H9 (cell line): ENCODE measurements at regions not wholly inside any gene's neighbourhood (a gene's known extent, or its start where the extent isn't known, plus 50 kb on each side); places are given as distances from the start of the nearest gene placed in this dataset.

Experiments
- DNase-seq: peaks from one replicate; pipeline ENCODE4 v3.0.0-alpha.2; 2017
- H2AFZ ChIP-seq: one replicate; pipeline ENCODE4 v1.6.1; 2013; ENCODE audit warnings: mild to moderate bottlenecking, low read length, control low read depth, moderate library complexity
- H2AK5ac ChIP-seq: 2 replicates; pipeline ENCODE4 v1.6.1; 2013; ENCODE audit warnings: low read length, control low read depth, mixed read lengths; ENCODE audit not compliant: insufficient read length
- H2BK120ac ChIP-seq: one replicate; pipeline ENCODE4 v1.6.1; 2013; ENCODE audit warnings: low read depth, mild to moderate bottlenecking, low read length, control low read depth, inconsistent platforms; ENCODE audit not compliant: poor library complexity, severe bottlenecking
- H2BK12ac ChIP-seq: 2 replicates; pipeline ENCODE4 v1.6.1; 2013; ENCODE audit warnings: low read length, control low read depth, mixed read lengths, low read depth; ENCODE audit not compliant: insufficient read length
- H2BK15ac ChIP-seq: 2 replicates; pipeline ENCODE4 v1.6.1; 2013; ENCODE audit warnings: low read depth, low read length, control low read depth
- H2BK20ac ChIP-seq: one replicate; pipeline ENCODE4 v1.6.1; 2013; ENCODE audit warnings: low read depth, mild to moderate bottlenecking, low read length, control low read depth, inconsistent platforms; ENCODE audit not compliant: poor library complexity, severe bottlenecking
- H2BK5ac ChIP-seq: 2 replicates; pipeline ENCODE4 v1.6.1; 2013; ENCODE audit warnings: low read length, control low read depth, mixed read lengths; ENCODE audit not compliant: insufficient read length
- H3K14ac ChIP-seq: 2 replicates; pipeline ENCODE4 v1.6.1; 2013; ENCODE audit warnings: low read length, control low read depth; ENCODE audit not compliant: insufficient read depth
- H3K18ac ChIP-seq: 2 replicates; pipeline ENCODE4 v1.6.1; 2013; ENCODE audit warnings: low read depth, mild to moderate bottlenecking, mixed read lengths, low read length, control low read depth; ENCODE audit not compliant: insufficient read length
- H3K23ac ChIP-seq: 2 replicates; pipeline ENCODE4 v1.6.1; 2013; ENCODE audit warnings: low read length, control low read depth, mixed read lengths, low read depth; ENCODE audit not compliant: insufficient read length
- H3K23me2 ChIP-seq: 2 replicates; pipeline ENCODE4 v1.6.1; 2013; ENCODE audit warnings: low read depth, mild to moderate bottlenecking, mixed read lengths, low read length, control low read depth; ENCODE audit not compliant: insufficient read length, poor library complexity, severe bottlenecking
- H3K27ac ChIP-seq: 2 replicates; pipeline ENCODE4 v1.5.1; 2013; ENCODE audit warnings: low read length, control low read depth, mixed read lengths, low read depth; ENCODE audit not compliant: insufficient read length
- H3K27me3 ChIP-seq: 2 replicates; pipeline ENCODE4 v1.6.1; 2013; ENCODE audit warnings: low read length, control low read depth, inconsistent platforms; ENCODE audit not compliant: insufficient read depth
- H3K4ac ChIP-seq: 2 replicates; pipeline ENCODE4 v1.6.1; 2013; ENCODE audit warnings: low read depth, mild to moderate bottlenecking, control low read depth, inconsistent platforms, low read length, moderate library complexity
- H3K4me1 ChIP-seq: 2 replicates; pipeline ENCODE4 v1.6.1; 2013; ENCODE audit warnings: low read length, control low read depth, inconsistent platforms; ENCODE audit not compliant: insufficient read depth
- H3K4me2 ChIP-seq: 2 replicates; pipeline ENCODE4 v1.6.1; 2013; ENCODE audit warnings: low read length, control low read depth, mixed read lengths; ENCODE audit not compliant: insufficient read length, insufficient read depth
- H3K56ac ChIP-seq: 2 replicates; pipeline ENCODE4 v1.6.1; 2013; ENCODE audit warnings: low read depth, mild to moderate bottlenecking, mixed read lengths, low read length, control low read depth; ENCODE audit not compliant: insufficient read length
- H3K79me1 ChIP-seq: 2 replicates; pipeline ENCODE4 v1.6.1; 2013; ENCODE audit warnings: low read depth, mild to moderate bottlenecking, moderate library complexity, low read length, control low read depth, inconsistent platforms; ENCODE audit not compliant: insufficient read depth, poor library complexity, severe bottlenecking
- H3K79me2 ChIP-seq: 2 replicates; pipeline ENCODE4 v1.6.1; 2013; ENCODE audit warnings: low read length, control low read depth, inconsistent platforms; ENCODE audit not compliant: insufficient read depth
- H3K9ac ChIP-seq: 2 replicates; pipeline ENCODE4 v1.6.1; 2013; ENCODE audit warnings: low read length, control low read depth, mixed read lengths; ENCODE audit not compliant: insufficient read length; ENCODE audit errors: extremely low read depth
- H3K9me3 ChIP-seq: one replicate; pipeline ENCODE4 v1.6.1; 2013; ENCODE audit warnings: low read depth, low read length, inconsistent platforms; ENCODE audit not compliant: control insufficient read depth
- H3T11ph ChIP-seq: one replicate; pipeline ENCODE4 v1.6.1; 2013; ENCODE audit warnings: mild to moderate bottlenecking, low read length, control low read depth, inconsistent platforms
- H4K20me1 ChIP-seq: one replicate; pipeline ENCODE4 v1.6.1; 2013; ENCODE audit not compliant: control insufficient read depth, insufficient read length, insufficient read depth
- H4K5ac ChIP-seq: 2 replicates; pipeline ENCODE4 v1.6.1; 2013; ENCODE audit warnings: low read depth, mild to moderate bottlenecking, mixed read lengths, low read length, control low read depth; ENCODE audit not compliant: insufficient read length
- H4K8ac ChIP-seq: replicated peaks from 2 replicates; pipeline ENCODE4 v1.6.1; 2013; ENCODE audit warnings: low read length, control low read depth, mixed read lengths, low read depth; ENCODE audit not compliant: insufficient read length
- H4K91ac ChIP-seq: 2 replicates; pipeline ENCODE4 v1.6.1; 2013; ENCODE audit warnings: low read depth, mild to moderate bottlenecking, moderate library complexity, mixed read lengths, low read length, control low read depth; ENCODE audit not compliant: insufficient read length
- H3K27ac Mint-ChIP-seq, 3 experiments: 2 replicates in 2 of 3; 3 replicates in 1 of 3; pipeline ENCODE4 v1.8.0; 2020 to 2021; ENCODE audit warnings: mixed read lengths in 3 of 3, mild to moderate bottlenecking in 1 of 3, moderate library complexity in 1 of 3
- H3K27me3 Mint-ChIP-seq: 2 replicates; pipeline ENCODE4 v1.8.0; 2021; ENCODE audit warnings: low read depth, mild to moderate bottlenecking, moderate library complexity, mixed read lengths
- H3K36me3 Mint-ChIP-seq, 3 experiments: 2 replicates in 2 of 3; 3 replicates in 1 of 3; pipeline ENCODE4 v1.8.0; 2020 to 2021; ENCODE audit warnings: low read depth in 3 of 3, mixed read lengths in 3 of 3; ENCODE audit not compliant: insufficient read depth in 1 of 3
- H3K4me1 Mint-ChIP-seq, 2 experiments: 2 replicates each; pipeline ENCODE4 v1.8.0; 2020; ENCODE audit warnings: mixed read lengths in 2 of 2
- H3K4me3 Mint-ChIP-seq, 2 experiments: 2 replicates in 1 of 2; 3 replicates in 1 of 2; pipeline ENCODE4 v1.8.0; 2020 to 2021; ENCODE audit warnings: mild to moderate bottlenecking in 2 of 2, mixed read lengths in 2 of 2, moderate library complexity in 1 of 2
- H3K9me3 Mint-ChIP-seq, 2 experiments: 2 replicates in 1 of 2; 3 replicates in 1 of 2; pipeline ENCODE4 v1.8.0; 2020; ENCODE audit warnings: mild to moderate bottlenecking in 2 of 2, mixed read lengths in 2 of 2, moderate library complexity in 1 of 2
- whole genome bisulfite sequencing: extraction: QIAGEN DNeasy Blood & Tissue Kit; methylation state at CpG from one replicate; pipeline ENCODE4 v1.1.7; 2013; ENCODE audit warnings: missing lambda C conversion rate, low lambda C conversion rate, mixed read lengths; ENCODE audit not compliant: insufficient read length; ENCODE audit errors: extremely low coverage; 5-methylcytosine and 5-hydroxymethylcytosine counted together
- TF ChIP-seq, protein P1 (sequence below): fragments of 200-600 bp; sonication (generic); conservative IDR thresholded peaks from 3 replicates; pipeline ENCODE4 v1.8.0; 2021; ENCODE audit warnings: antibody characterized with exemption, mild to moderate bottlenecking

GRCh38 chr10:88048312-88048711 is 184.9 kb downstream of the PTEN start:
- DNase-seq: no peak
- peaks cover 17 to 19% of the 10 kb centered on the region in 2 experiments for H3K4me1 Mint-ChIP-seq
- Histone ChIP-seq H3K18ac (no peak overlapping the region), H3K4me1 (peaks cover 4% of the 10 kb centered on the region; the same call in 1 of the 2 replicates), H3K4me2 (no peak overlapping the region), H2BK20ac (no peak overlapping the region), H3K56ac (no peak overlapping the region), H3K27ac (no peak overlapping the region), H4K8ac (no peak overlapping the region), H2BK120ac (no peak overlapping the region), H4K5ac (no peak overlapping the region), H3K27me3 (no peaks in the 10 kb centered on the region), H3K23me2 (no peaks in the 10 kb centered on the region), H3T11ph (no peak overlapping the region), H3K14ac (no peak overlapping the region), H3K9ac (no peak overlapping the region), H2AFZ (no peak overlapping the region), H3K4ac (no peak overlapping the region), H3K23ac (no peak overlapping the region), H3K79me2 (no peaks in the 10 kb centered on the region), H2BK12ac (no peak overlapping the region), H2AK5ac (no peak overlapping the region), H4K91ac (no peak overlapping the region), H4K20me1 (no peaks in the 10 kb centered on the region), H3K9me3 (no peaks in the 10 kb centered on the region), H2BK5ac (no peak overlapping the region), H3K79me1 (no peaks in the 10 kb centered on the region), H2BK15ac (no peak overlapping the region)
- no peak overlapping the region for H3K27ac Mint-ChIP-seq
- H3K27me3 Mint-ChIP-seq: peaks cover 3% of the 10 kb centered on the region
- WGBS: no CpG with 5 or more reads among the region's 1 CpG
- H3K9me3 Mint-ChIP-seq: peaks cover 0 to 2% of the 10 kb centered on the region in 2 experiments; a peak in 3 of 5 replicates
- TF ChIP-seq, protein P1, sequence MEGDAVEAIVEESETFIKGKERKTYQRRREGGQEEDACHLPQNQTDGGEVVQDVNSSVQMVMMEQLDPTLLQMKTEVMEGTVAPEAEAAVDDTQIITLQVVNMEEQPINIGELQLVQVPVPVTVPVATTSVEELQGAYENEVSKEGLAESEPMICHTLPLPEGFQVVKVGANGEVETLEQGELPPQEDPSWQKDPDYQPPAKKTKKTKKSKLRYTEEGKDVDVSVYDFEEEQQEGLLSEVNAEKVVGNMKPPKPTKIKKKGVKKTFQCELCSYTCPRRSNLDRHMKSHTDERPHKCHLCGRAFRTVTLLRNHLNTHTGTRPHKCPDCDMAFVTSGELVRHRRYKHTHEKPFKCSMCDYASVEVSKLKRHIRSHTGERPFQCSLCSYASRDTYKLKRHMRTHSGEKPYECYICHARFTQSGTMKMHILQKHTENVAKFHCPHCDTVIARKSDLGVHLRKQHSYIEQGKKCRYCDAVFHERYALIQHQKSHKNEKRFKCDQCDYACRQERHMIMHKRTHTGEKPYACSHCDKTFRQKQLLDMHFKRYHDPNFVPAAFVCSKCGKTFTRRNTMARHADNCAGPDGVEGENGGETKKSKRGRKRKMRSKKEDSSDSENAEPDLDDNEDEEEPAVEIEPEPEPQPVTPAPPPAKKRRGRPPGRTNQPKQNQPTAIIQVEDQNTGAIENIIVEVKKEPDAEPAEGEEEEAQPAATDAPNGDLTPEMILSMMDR: no peak
- H3K4me3 Mint-ChIP-seq: no peak overlapping the region
- H3K36me3 Mint-ChIP-seq: peaks cover 0 to 2% (median 0%) of the 10 kb centered on the region in 3 experiments; a peak in 5 of 7 replicates
